Spinal cord (tissue), 8 donors: ENCODE measurements at regions not wholly inside any gene's neighbourhood (a gene's known extent, or its start where the extent isn't known, plus 50 kb on each side); places are given as distances from the start of the nearest gene placed in this dataset.

Experiments
- DNase-seq, 6 donors: peaks; one replicate each; pipeline versions ENCODE4 v3.0.0 to v3.0.0-alpha.2; 2013 to 2015; ENCODE audit warnings: low spot score in 6 of 6, low read depth in 4 of 6
- H3K27ac ChIP-seq: one replicate; pipeline ENCODE4 v1.5.1; 2013; ENCODE audit warnings: low read depth, low read length, control low read depth
- H3K27me3 ChIP-seq: one replicate; pipeline ENCODE4 v1.6.1; 2013; ENCODE audit warnings: low read length; ENCODE audit not compliant: control insufficient read depth, insufficient read depth
- H3K36me3 ChIP-seq: one replicate; pipeline ENCODE4 v1.6.1; 2013; ENCODE audit warnings: low read length; ENCODE audit not compliant: control insufficient read depth, insufficient read depth
- H3K4me1 ChIP-seq: one replicate; pipeline ENCODE4 v1.6.1; 2013; ENCODE audit warnings: low read length; ENCODE audit not compliant: control insufficient read depth, insufficient read depth
- H3K4me3 ChIP-seq: one replicate; pipeline ENCODE4 v1.5.1; 2013; ENCODE audit warnings: low read depth, low read length, control low read depth
- H3K9me3 ChIP-seq: one replicate; pipeline ENCODE4 v1.6.1; 2013; ENCODE audit warnings: low read length; ENCODE audit not compliant: control insufficient read depth, insufficient read depth

GRCh38 chr11:92919048-92919447, 50.4 kb upstream of the MTNR1B start:
- no peaks in the 10 kb centered on the region for H3K4me1 ChIP-seq
- peaks cover 4% of the 10 kb centered on the region for H3K36me3 ChIP-seq
- H3K27ac ChIP-seq, result no peak overlapping the region
- no peaks in the 10 kb centered on the region for H3K27me3 ChIP-seq
- no peak overlapping the region for H3K4me3 ChIP-seq
- H3K9me3 ChIP-seq, result no peaks in the 10 kb centered on the region
- no peak for DNase-seq
